ENCODE measurements at regions not wholly inside any gene's neighbourhood (a gene's known extent, or its start where the extent isn't known, plus 50 kb on each side); places are given as distances from the start of the nearest gene placed in this dataset.

GRCh38 chr3:103127098-103127630, 692.3 kb downstream of the ZPLD1 start:
- 56 to 62% methylated on average over 5 of the region's 5 CpGs for WGBS, 2 donors
- DNase-seq, result no peak
- H3K27me3 ChIP-seq, result no peaks in the 10 kb centered on the region
- no peaks in the 10 kb centered on the region for H3K36me3 ChIP-seq (replicated peaks in 1 of 2; ENCODE audit: insufficient read depth in 1 of 2, low read depth in 2 of 2)
- ATAC-seq, result no peak
- H3K9me3 ChIP-seq, result no peaks in the 10 kb centered on the region
- H3K4me1 ChIP-seq, result no peaks in the 10 kb centered on the region
- intact Hi-C loops (cut with DNase I), result no loop called here
- H3K4me3 ChIP-seq, result no peak overlapping the region
- TF ChIP-seq CTCF (IDR thresholded peaks at IDR 0.05) (no peak), POLR2A (IDR thresholded peaks at IDR 0.05) (no peak)
- H3K27ac ChIP-seq, result no peak overlapping the region

GRCh38 chr3:103127737-103128136, 692.9 kb downstream of the ZPLD1 start:
- H3K27ac ChIP-seq, result no peak overlapping the region
- no peak overlapping the region for H3K4me3 ChIP-seq
- no peaks in the 10 kb centered on the region for H3K9me3 ChIP-seq
- ATAC-seq, result no peak
- DNase-seq, result no peak
- intact Hi-C loops (cut with DNase I), result no loop called here
- no peaks in the 10 kb centered on the region for H3K4me1 ChIP-seq
- no peaks in the 10 kb centered on the region for H3K27me3 ChIP-seq
- H3K36me3 ChIP-seq (replicated peaks in 1 of 2; ENCODE audit: insufficient read depth in 1 of 2, low read depth in 2 of 2), result no peaks in the 10 kb centered on the region
- no peak for TF ChIP-seq CTCF (IDR thresholded peaks at IDR 0.05)
- no peak for TF ChIP-seq POLR2A (IDR thresholded peaks at IDR 0.05)
- WGBS, 2 donors, result 24 to 42% methylated on average over 1 of the region's 1 CpG

- Histone ChIP-seq H3K36me3 (replicated peaks in 1 of 2; ENCODE audit: insufficient read depth in 1 of 2, low read depth in 2 of 2) (no peaks in the 10 kb centered on the region), H3K27me3 (no peaks in the 10 kb centered on the region), H3K9me3 (no peaks in the 10 kb centered on the region), H3K4me1 (no peaks in the 10 kb centered on the region), H3K4me3 (no peak overlapping the region), H3K27ac (no peak overlapping the region)
- WGBS, 2 donors, result 67 to 77% methylated on average over 1 of the region's 1 CpG
- intact Hi-C loops (cut with DNase I), result no loop called here
- no peak for ATAC-seq
- no peak for TF ChIP-seq CTCF (IDR thresholded peaks at IDR 0.05)
- no peak for TF ChIP-seq POLR2A (IDR thresholded peaks at IDR 0.05)
- no peak for DNase-seq
Measured at GRCh38 chr3:103134023-103134724, 699.4 kb downstream of the ZPLD1 start.

- no peak overlapping the region for H3K4me3 ChIP-seq
- TF ChIP-seq CTCF (IDR thresholded peaks at IDR 0.05) (no peak), POLR2A (IDR thresholded peaks at IDR 0.05) (no peak)
- H3K27ac ChIP-seq, result no peak overlapping the region
- H3K27me3 ChIP-seq, result no peaks in the 10 kb centered on the region
- intact Hi-C loops (cut with DNase I), result no loop called here
- ATAC-seq (no peak), DNase-seq (no peak)
- no peaks in the 10 kb centered on the region for H3K36me3 ChIP-seq (replicated peaks in 1 of 2; ENCODE audit: insufficient read depth in 1 of 2, low read depth in 2 of 2)
- H3K4me1 ChIP-seq, result no peaks in the 10 kb centered on the region
- no peaks in the 10 kb centered on the region for H3K9me3 ChIP-seq
Measured at GRCh38 chr3:103136621-103137020, 701.8 kb downstream of the ZPLD1 start.

- TF ChIP-seq CTCF (IDR thresholded peaks at IDR 0.05) (no peak), POLR2A (IDR thresholded peaks at IDR 0.05) (no peak)
- Histone ChIP-seq H3K36me3 (replicated peaks in 1 of 2; ENCODE audit: insufficient read depth in 1 of 2, low read depth in 2 of 2) (no peaks in the 10 kb centered on the region), H3K4me3 (no peak overlapping the region), H3K9me3 (no peaks in the 10 kb centered on the region), H3K27ac (no peak overlapping the region), H3K27me3 (no peaks in the 10 kb centered on the region), H3K4me1 (no peaks in the 10 kb centered on the region)
- ATAC-seq (no peak), DNase-seq (no peak)
- intact Hi-C loops (cut with DNase I), result no loop called here
Measured at GRCh38 chr3:103137830-103138229, 703.0 kb downstream of the ZPLD1 start.

All from body of pancreas (tissue), 4 donors.